Lower leg skin (tissue), 4 donors: ENCODE measurements at regions not wholly inside any gene's neighbourhood (a gene's known extent, or its start where the extent isn't known, plus 50 kb on each side); places are given as distances from the start of the nearest gene placed in this dataset.

Source experiments
- DNase-seq, 2 donors: peaks; one replicate each; pipeline ENCODE4 v3.0.0-alpha.2; 2019; ENCODE audit warnings: low spot score in 2 of 2
- H3K4me3 ChIP-seq: fragments of 200-600 bp; sonication (generic); 2 replicates; pipeline ENCODE4 v1.5.1; 2017; ENCODE audit warnings: mild to moderate bottlenecking, low read depth; ENCODE audit not compliant: poor library complexity, severe bottlenecking
- CTCF ChIP-seq, 3 donors: fragments of 450-650 bp; IDR thresholded peaks; one replicate each; pipeline ENCODE4 v1.5.1; 2016; ENCODE audit warnings: antibody characterized with exemption in 3 of 3, mild to moderate bottlenecking in 3 of 3, moderate library complexity in 2 of 3
- POLR2A ChIP-seq, 2 donors: fragments of 450-650 bp; IDR thresholded peaks; one replicate each; pipeline ENCODE4 v1.6.1; 2016 to 2017; ENCODE audit warnings: antibody characterized with exemption in 2 of 2, mild to moderate bottlenecking in 1 of 2, moderate library complexity in 1 of 2
- WGBS, 2 donors: methylation state at CpG; one replicate each; pipeline ENCODE4 v1.1.5; 2018; 5-methylcytosine and 5-hydroxymethylcytosine counted together
- intact Hi-C: fragments of 100-400 bp; cut with DNase I; formaldehyde crosslinking; loops from one replicate; pipeline ENCODE4 v1.15.0; 2023; ENCODE audit warnings: low total_unique reads

DNA sequence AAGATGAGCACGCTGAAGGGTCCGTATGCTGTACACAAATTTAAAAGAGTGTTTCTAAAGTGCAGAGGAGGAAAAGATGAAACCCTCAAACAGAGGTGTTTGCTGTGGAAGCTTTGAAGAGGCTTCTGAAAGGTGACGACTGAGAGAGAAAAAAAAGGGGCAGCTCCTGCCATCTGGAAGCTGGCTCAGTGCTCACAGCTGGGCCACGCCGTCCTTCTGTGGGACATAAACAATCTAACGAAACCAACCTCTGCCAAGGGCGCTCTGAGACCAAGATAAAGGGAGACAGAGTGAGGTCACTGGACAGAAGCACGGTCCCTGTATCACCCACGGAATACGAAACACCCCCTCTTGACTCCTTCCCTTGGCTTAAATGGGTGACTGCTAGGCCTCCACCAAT is 96.3 kb upstream of the SLC6A6 start:
- no peak for DNase-seq
- no peak for TF ChIP-seq POLR2A (IDR thresholded peaks at IDR 0.05)
- TF ChIP-seq CTCF (IDR thresholded peaks at IDR 0.05) = no peak
- intact Hi-C loops = no loop called here
- 92 to 96% methylated on average over 10 of the region's 10 CpGs for WGBS, 2 donors
- H3K4me3 ChIP-seq = no peak overlapping the region

DNA sequence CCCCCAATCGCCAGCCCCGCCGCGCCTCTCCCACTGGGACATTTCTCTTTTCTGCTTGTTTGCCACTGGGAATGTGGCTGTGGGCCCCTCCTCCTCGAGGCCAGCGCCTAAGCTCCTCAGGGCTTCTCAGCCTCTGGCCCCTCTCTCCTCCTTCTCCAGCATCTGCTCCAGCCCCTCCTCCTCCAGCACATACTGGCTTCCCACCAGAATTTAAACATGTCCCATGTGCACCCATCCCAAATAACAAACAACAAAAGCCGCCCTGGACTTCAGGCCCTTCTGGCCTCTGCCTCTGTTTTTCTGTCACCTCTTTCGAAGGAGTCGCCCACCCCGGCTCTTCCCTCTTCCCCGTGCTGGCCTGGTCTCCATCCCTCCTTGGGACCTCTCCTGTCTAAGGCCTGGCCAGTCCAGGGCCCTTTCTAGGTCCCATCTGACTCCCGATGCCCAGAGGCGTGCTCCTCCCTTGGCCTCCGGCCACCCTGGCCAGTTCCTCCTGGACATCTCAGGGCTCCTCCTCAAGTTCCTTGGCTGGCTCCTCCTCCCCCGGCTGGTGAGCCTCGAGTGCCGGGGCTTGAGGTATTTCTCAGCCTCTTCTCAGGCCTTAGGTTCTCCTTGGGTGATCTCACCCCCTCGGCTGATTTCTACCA is 94.6 kb upstream of the SLC6A6 start:
- 71% methylated on average over 18 of the region's 18 CpGs for WGBS, 2 donors
- no peak overlapping the region for H3K4me3 ChIP-seq
- intact Hi-C loops = no loop called here
- TF ChIP-seq POLR2A (IDR thresholded peaks at IDR 0.05) (no peak), CTCF (IDR thresholded peaks at IDR 0.05) (no peak)
- no peak for DNase-seq

GRCh38 chr3:14311729-14312128 is 90.7 kb upstream of the SLC6A6 start:
- TF ChIP-seq CTCF (IDR thresholded peaks at IDR 0.05) (no peak), POLR2A (IDR thresholded peaks at IDR 0.05) (no peak)
- intact Hi-C loops = no loop called here
- H3K4me3 ChIP-seq = no peak overlapping the region
- no peak for DNase-seq

DNA sequence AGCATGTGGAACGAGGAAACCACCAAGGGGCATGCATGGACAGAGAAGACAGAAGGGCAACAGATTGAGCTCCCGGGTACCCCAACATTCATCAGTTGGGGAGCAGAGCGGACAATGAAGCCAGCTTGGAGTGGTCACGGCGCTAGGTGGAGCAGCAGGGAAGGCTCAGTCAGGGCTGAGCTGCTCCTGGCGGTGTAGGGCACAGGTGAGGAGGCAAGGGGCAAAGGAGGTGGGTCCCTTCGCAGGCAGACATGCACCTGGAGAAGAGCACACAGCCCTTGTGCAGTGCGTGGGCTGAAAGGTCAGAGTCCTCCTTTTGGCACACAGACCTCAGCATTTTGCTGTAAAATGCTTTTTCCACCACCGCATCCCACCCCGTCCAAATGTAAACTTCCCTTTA is 90.0 kb upstream of the SLC6A6 start:
- TF ChIP-seq CTCF (IDR thresholded peaks at IDR 0.05) (no peak), POLR2A (IDR thresholded peaks at IDR 0.05) (no peak)
- 67 to 77% methylated on average over 10 of the region's 10 CpGs for WGBS, 2 donors
- H3K4me3 ChIP-seq = no peak overlapping the region
- intact Hi-C loops = no loop called here
- DNase-seq = no peak

- TF ChIP-seq CTCF (IDR thresholded peaks at IDR 0.05) (no peak), POLR2A (IDR thresholded peaks at IDR 0.05) (no peak)
- WGBS, 2 donors = 62 to 76% methylated on average over 6 of the region's 6 CpGs
- H3K4me3 ChIP-seq = no peak overlapping the region
- intact Hi-C loops = no loop called here
- DNase-seq = no peak
These were observed 85.3 kb upstream of the SLC6A6 start for GRCh38 chr3:14317057-14317553.

DNA sequence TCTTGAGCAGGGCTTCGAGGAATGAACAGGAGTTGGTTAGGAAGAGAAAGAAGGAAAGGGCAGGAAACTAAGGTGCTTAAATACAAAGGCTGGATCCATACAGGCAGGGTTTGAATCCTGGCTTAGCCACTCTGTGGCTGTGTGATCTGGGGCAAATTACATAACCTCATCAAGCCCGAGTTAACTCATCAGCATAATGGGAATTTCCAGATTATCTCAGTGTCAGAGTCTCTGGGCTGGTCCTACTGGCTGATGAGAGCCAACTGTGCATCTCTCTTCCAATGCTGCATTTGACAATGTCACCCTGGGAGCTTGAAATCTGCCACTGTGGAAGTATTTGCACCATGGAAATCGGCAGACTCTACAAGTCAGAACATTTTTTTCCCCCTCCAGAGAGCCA is 83.8 kb upstream of the SLC6A6 start:
- TF ChIP-seq POLR2A (IDR thresholded peaks at IDR 0.05) (no peak), CTCF (IDR thresholded peaks at IDR 0.05) (no peak)
- no peak overlapping the region for H3K4me3 ChIP-seq
- no peak for DNase-seq
- WGBS, 2 donors = 54 to 67% methylated on average over 3 of the region's 3 CpGs
- intact Hi-C loops = no loop called here
